NT2/D1 (cell line): ENCODE measurements at regions not wholly inside any gene's neighbourhood (a gene's known extent, or its start where the extent isn't known, plus 50 kb on each side); places are given as distances from the start of the nearest gene placed in this dataset.

Experiments
- SUZ12 ChIP-seq: IDR thresholded peaks from 2 replicates; pipeline ENCODE4 v1.6.1; 2011; ENCODE audit not compliant: insufficient read length, insufficient read depth; ENCODE audit errors: extremely low read depth
- YY1 ChIP-seq: IDR thresholded peaks from 2 replicates; pipeline ENCODE4 v1.6.1; 2011; ENCODE audit not compliant: insufficient read length, insufficient read depth
- ZNF274 ChIP-seq: IDR thresholded peaks from 2 replicates; pipeline ENCODE4 v1.6.1; 2011; ENCODE audit warnings: mild to moderate bottlenecking, low read depth, low read length

GRCh38 chr14:53599221-53599945 is 357.2 kb downstream of the BMP4 start:
- TF ChIP-seq ZNF274 (no peak), SUZ12 (no peak), YY1 (no peak)
